ENCODE measurements at regions not wholly inside any gene's neighbourhood (a gene's known extent, or its start where the extent isn't known, plus 50 kb on each side); places are given as distances from the start of the nearest gene placed in this dataset.
A peak's percentile ranks its signal among the peaks of the same experiment; 100 is the strongest.

GRCh38 chr20:20834008-20834407 lies 121.6 kb upstream of the RALGAPA2 start:
- DNase-seq (ENCODE audit: extremely low read depth in 1 of 2, low read depth in 1 of 2), result no peak

- no peak for DNase-seq (ENCODE audit: extremely low read depth in 1 of 2, low read depth in 1 of 2)
These were observed 120.3 kb upstream of the RALGAPA2 start for GRCh38 chr20:20832715-20833114.

GRCh38 chr20:20831794-20832193 lies 119.3 kb upstream of the RALGAPA2 start:
- no peak for DNase-seq (ENCODE audit: extremely low read depth in 1 of 2, low read depth in 1 of 2)

GRCh38 chr20:20829681-20830080 lies 117.2 kb upstream of the RALGAPA2 start:
- DNase-seq (ENCODE audit: extremely low read depth in 1 of 2, low read depth in 1 of 2), result no peak

GRCh38 chr20:20827992-20828597 lies 115.7 kb upstream of the RALGAPA2 start:
- DNase-seq (ENCODE audit: extremely low read depth in 1 of 2, low read depth in 1 of 2), result no peak

- DNase-seq (ENCODE audit: extremely low read depth in 1 of 2, low read depth in 1 of 2), result peak in 1 of 2 donors; percentile 27
These were observed 112.6 kb upstream of the RALGAPA2 start for GRCh38 chr20:20824924-20825584.

- no peak for DNase-seq (ENCODE audit: extremely low read depth in 1 of 2, low read depth in 1 of 2)
These were observed 111.0 kb upstream of the RALGAPA2 start for GRCh38 chr20:20823476-20823881.

GRCh38 chr20:20821484-20822260 lies 109.2 kb upstream of the RALGAPA2 start:
- DNase-seq (ENCODE audit: extremely low read depth in 1 of 2, low read depth in 1 of 2), result no peak

GRCh38 chr20:20820785-20821483 lies 108.5 kb upstream of the RALGAPA2 start:
- DNase-seq (ENCODE audit: extremely low read depth in 1 of 2, low read depth in 1 of 2), result no peak

GRCh38 chr20:20820104-20820503 lies 107.7 kb upstream of the RALGAPA2 start:
- no peak for DNase-seq (ENCODE audit: extremely low read depth in 1 of 2, low read depth in 1 of 2)

- no peak for DNase-seq (ENCODE audit: extremely low read depth in 1 of 2, low read depth in 1 of 2)
These were observed 104.7 kb upstream of the RALGAPA2 start for GRCh38 chr20:20816969-20817755.

- no peak for DNase-seq (ENCODE audit: extremely low read depth in 1 of 2, low read depth in 1 of 2)
These were observed 103.4 kb upstream of the RALGAPA2 start for GRCh38 chr20:20815711-20816455.

GRCh38 chr20:20814685-20815084 lies 102.2 kb upstream of the RALGAPA2 start:
- DNase-seq (ENCODE audit: extremely low read depth in 1 of 2, low read depth in 1 of 2), result no peak

GRCh38 chr20:20812136-20812535 lies 99.7 kb upstream of the RALGAPA2 start:
- DNase-seq (ENCODE audit: extremely low read depth in 1 of 2, low read depth in 1 of 2), result no peak

GRCh38 chr20:20808016-20808415 lies 95.6 kb upstream of the RALGAPA2 start:
- DNase-seq (ENCODE audit: extremely low read depth in 1 of 2, low read depth in 1 of 2), result no peak

GRCh38 chr20:20806121-20807095 lies 94.0 kb upstream of the RALGAPA2 start:
- DNase-seq (ENCODE audit: extremely low read depth in 1 of 2, low read depth in 1 of 2), result no peak

- no peak for DNase-seq (ENCODE audit: extremely low read depth in 1 of 2, low read depth in 1 of 2)
These were observed 90.6 kb upstream of the RALGAPA2 start for GRCh38 chr20:20803011-20803410.

GRCh38 chr20:20802328-20802727 lies 89.9 kb upstream of the RALGAPA2 start:
- no peak for DNase-seq (ENCODE audit: extremely low read depth in 1 of 2, low read depth in 1 of 2)
